Activated CD8-positive, alpha-beta memory T cell treated with anti-CD3 and anti-CD28 coated beads for 24 hours (primary cell): ENCODE measurements at regions not wholly inside any gene's neighbourhood (a gene's known extent, or its start where the extent isn't known, plus 50 kb on each side); places are given as distances from the start of the nearest gene placed in this dataset.
"Not testable (repeated sequence)": the region's sequence is repeated elsewhere in the genome, so short reads cannot be mapped to it uniquely, and the experiment has no call there.

Experiments used
- DNase-seq: peaks from one replicate; pipeline ENCODE4 v3.0.0-alpha.2; 2020

DNA sequence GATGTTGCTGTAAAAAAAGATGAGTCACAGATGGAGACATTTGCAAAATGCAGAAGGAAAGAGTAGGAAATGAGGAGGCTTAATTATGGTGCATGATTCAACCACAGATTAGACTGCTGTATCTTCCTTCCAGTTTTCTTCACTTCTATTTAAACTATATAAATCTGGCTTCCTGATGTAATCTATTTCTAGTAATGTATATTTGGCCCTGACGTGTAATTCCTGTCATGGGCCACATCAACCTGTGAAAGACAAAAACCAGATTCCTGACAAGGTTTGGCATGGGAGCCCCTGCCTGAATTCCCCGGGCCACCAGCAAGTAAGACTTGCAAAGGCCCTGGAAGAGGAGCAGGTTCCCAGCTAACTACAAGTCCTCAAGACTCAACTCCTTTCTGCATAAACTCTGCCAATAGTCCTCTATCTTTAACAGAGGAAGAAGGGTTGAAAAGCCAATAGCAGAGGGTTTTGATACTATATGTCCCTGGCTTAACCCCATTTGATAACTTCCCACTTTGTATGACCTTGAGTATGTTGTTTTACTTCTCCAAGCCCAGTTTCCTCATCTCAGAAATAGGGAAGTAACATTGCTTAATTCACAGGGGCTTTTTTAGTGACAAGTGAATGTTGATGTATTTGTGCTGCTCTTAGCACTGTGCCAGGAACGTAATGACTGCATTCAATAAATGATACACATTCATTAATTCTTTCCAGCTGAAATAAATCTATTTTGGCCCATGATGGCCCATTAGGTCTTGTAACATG lies 172.7 kb downstream of the SPRY2 start:
- no peak for DNase-seq

DNA sequence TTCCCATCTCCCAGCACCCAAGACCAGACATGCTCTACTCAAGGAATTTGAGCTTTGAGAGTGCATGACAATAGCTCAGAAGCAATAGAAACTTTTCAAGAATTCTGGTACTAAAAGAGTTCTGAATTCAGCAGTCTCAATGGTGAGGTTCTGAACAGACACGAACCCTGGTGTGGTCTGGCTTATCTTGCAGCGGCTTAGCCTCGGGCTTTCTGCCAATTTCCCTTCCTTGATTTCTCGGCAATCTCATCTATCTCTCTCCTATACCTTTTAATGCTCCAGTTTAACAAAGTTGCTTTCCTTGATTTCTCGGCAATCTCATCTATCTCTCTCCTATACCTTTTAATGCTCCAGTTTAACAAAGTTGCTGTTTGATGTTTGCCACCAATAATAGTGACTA lies 174.6 kb downstream of the SPRY2 start:
- no peak for DNase-seq

DNA sequence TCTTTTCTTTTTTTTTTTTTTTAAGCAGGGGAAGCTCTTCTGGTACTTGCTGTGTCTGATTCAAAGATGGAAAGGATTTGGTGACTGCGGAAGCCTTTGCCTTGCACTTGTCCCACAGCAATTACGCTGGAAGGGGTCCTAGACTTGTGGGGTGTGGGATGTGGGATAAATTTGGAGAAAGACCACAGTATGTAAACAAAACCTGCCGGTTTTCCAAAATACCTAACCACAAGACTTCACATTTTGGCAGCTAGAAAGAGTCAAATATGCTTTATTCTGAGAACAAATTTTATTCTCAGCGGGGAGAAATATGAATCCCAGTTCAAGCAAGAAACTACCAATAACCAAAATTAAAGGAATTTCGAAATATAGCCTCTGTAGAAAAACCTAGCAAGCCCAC lies 176.5 kb downstream of the SPRY2 start:
- DNase-seq: no peak

DNA sequence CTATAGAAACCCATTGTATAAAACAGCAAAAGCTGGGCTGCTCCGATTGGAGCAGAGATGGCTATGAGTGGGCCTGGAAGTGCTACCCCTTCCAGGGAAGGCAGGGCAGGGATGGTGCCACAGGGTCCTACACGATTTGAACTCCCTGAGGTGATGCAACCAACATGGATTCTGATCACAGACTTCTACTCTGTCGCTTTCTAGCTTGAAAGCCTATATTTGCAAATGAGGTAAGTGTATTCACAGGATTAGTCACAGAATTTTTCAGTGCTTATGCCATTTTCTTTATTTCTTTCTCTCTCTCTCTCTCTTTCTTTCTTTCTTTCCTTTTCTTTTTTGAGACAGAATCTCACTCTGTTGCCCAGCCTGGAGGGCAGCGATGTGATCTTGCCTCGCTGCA lies 179.0 kb downstream of the SPRY2 start:
- no peak for DNase-seq

DNA sequence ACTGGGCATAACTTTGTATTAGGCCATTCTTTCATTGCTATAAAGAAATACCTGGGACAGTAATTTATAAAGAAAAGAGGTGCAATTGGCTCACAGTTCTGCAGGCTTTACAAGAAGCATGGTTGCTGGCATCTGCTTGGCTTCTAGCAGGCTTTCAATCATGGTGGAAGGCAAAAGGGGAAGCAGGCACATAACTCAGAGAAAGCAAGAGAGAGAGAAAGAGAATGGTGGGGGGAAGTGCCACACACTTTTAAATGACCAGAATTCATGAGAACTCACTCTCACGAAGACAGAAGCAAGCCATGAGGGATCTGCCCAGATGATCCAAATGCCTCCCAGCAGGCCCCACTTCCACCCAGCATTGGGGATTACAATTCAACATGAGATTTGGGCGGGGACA lies 179.7 kb downstream of the SPRY2 start:
- DNase-seq: no peak

DNA sequence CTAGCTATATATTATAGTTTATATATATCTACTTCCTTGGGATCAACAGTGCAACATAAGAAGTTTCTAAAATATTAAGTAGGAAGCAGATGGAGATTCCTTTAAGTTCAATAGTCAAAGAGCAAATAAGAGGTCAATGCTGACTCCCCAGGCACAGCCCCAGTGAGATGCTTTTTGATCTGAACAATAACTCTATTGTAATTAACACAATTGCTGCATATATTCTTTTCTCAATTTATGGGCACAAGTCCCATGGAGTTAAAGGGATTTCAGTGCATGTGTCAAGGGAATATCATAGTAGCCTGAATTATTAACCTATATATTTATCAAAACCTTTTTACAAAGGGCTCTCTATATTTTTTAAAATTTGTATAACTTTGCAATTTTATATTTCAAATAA lies 180.8 kb downstream of the SPRY2 start:
- no peak for DNase-seq

DNA sequence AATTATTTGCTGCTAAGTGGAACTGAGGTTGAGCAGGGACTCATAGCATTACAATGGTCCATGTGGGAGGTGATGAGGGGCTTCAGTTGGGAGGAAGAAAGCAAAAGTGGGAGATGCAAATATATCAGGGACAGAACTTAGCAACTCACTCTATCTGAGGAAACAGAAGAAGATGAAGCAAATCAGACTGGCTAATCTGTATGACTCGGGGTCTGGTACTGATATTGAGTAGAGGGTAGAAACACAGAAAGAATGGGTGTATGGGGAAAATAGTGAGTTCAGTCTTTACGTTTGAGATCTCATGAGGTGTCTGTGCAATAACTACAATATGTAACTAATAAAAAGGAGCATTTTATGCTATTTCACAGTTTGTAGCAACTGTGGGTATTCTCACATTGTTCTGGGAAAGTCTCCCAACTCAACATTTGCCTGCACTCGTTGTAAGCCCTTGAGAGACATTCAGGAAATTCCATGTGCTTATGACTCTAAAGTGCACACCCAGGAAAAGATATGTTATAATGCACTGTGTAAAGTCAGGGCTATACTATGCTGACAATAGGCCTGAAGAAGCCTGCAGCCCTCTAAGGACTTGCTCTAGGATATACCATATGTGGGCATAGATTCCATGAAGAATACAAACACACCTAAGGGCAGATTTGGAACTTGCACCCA lies 183.5 kb downstream of the SPRY2 start:
- no peak for DNase-seq

DNA sequence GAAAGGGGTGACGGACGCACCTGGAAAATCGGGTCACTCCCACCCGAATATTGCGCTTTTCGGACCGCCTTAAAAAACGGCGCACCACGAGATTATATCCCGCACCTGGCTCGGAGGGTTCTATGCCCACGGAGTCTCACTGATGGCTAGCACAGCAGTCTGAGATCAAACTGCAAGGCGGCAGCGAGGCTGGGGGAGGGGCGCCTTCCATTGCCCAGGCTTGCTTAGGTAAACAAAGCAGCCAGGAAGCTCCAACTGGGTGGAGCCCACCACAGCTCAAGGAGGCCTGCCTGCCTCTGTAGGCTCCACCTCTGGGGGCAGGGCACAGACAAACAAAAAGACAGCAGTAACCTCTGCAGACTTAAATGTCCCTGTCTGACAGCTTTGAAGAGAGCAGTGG lies 188.8 kb downstream of the SPRY2 start:
- DNase-seq: not testable (repeated sequence)

DNA sequence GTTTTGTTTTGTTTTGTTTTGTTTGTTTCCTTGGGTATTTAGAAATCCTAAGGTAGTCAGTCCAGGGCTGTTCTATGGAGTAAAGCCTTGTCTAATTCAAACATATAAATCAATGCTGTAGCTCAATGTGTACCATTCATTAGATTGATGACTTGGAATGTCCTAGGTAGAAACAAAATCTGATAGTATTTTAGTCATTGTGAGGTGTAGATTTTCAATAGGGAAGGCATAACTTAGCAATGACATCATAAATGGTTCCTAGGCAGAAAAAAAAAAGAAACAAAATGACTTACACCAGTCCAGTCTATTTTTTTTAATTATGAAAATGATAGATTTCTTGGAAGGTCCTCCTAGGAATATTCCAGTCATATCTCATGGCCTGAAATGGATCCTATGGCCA lies 189.9 kb downstream of the SPRY2 start:
- no peak for DNase-seq

DNA sequence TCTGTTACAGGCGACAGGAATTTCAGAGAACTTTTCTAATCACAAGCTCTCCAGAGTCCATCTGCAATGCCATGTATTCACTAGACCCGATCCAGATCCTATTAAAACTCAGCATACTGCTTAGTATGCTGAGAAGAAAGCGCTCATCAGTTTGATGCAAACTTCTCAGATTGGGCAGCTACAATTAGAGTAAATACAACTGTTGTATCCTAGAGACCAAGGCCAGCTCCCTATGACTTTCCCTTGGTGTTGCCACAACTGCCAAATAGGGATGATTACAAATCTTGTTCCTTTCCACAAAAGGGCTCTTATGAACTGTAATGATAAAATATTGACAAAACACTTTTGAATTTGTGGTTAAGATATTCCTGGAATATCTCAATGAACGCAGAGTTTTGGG lies 191.2 kb downstream of the SPRY2 start:
- no peak for DNase-seq

DNA sequence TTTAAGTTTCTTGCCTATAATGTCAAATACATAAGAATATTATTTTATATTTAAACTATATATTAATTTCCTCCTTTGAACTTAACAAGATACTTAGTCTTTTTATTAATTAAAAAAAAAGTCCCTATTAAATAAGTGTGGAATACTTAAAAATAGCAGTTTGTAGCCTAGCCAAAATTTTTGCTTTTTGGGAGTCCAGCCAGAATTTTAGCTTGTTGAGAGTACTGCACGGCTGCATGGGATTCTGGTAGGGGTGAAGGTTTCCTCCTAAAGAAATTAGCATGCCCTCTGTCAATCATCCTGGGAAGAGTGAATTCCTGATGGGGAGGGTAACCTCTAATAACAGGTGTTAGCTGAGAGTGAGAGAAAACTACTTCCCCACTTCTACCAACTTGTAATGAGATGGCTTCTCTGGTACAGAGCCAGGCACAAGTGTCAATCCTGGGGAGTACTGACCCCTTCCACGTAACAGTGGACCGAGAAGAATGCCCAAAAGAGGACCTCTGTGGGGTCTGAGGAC lies 195.7 kb downstream of the SPRY2 start:
- no peak for DNase-seq

DNA sequence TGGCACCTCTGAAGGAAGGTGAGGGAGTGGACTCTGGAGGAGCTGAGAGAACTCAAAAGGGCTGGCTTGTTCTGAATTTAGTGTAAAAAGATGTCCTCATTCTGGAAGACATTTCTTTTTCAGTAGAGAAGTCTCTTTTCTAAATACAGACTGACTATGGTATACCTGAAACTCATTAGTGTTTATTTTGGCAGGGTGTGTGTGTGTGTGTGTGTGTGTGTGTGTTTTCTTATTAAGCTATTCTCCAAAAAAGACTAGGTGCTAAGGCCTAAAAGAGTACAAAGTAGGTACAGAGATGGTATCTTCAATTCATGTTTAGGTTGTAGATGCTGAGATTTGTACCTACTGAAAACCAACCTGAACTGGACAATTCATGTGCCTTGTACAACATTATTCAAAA lies 196.4 kb downstream of the SPRY2 start:
- DNase-seq: no peak

DNA sequence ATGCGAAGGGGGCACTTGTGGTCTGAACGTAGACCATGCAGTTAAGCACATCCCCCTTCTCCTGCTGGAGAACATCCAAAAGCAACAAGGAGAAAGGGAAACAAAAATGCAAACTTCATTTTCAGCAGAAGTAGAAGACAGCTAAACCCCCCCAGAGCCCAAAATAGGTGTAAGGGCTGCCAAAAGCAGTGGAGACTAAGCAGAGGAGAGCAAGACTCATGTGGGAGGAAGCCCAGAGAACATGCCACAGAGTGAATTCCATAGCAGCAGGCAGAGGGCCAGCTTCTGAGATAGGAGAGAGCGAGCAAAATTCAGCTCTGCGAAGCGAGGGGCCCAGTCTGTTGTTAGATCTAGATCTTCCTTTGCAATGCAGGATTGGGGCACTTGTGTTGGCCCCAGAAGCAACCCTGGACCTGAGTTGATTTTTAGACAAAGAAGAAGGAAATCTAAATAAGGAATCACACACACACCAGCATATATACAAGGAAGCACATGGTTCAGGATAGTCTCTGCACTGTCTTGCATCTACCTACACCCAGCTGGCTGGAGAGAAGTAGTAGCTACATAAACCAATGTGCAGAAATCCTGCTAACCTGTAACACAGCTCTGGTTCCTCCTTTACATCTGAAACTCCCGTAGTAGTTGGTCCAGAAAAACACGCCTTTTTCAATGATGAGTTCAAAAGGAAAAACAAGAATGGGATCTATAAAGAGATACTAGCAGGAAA lies 199.6 kb downstream of the SPRY2 start:
- DNase-seq: no peak

DNA sequence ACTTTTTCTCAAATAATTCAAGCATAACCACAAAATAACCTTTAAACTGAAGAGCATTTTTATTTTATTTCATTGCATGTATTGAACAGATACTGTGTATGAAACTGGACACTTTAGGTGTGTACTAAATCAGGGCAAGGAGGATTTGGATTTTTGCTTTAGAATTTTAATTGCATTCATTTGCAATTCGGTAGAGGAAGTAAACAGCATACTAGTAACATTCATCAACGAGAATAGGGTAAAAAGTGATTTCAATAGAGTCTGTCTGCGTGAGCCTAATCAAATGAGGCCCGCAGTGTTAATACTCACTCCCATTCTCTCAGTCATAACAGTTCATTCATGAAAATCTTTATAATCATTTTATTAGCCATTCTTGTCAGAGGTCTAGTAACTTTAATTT lies 200.2 kb downstream of the SPRY2 start:
- DNase-seq: no peak

DNA sequence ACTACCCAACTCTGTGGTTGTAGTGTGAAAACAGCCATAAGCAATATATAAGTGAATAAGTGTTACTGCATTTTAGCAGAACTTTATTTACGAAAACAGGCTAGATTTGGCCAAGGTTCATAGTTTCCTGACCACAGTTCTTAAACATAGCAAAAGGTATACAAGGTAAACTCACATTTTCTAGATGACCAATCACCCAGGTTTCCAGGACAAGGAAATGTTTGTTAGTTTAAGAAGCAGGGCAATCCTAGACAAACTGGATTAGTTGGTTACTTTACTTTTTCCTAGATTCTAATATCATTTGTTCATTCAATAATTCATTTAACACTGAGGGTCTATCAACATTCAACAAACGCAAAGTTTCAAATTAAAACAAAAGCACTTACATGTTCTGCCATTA lies 201.7 kb downstream of the SPRY2 start:
- no peak for DNase-seq

DNA sequence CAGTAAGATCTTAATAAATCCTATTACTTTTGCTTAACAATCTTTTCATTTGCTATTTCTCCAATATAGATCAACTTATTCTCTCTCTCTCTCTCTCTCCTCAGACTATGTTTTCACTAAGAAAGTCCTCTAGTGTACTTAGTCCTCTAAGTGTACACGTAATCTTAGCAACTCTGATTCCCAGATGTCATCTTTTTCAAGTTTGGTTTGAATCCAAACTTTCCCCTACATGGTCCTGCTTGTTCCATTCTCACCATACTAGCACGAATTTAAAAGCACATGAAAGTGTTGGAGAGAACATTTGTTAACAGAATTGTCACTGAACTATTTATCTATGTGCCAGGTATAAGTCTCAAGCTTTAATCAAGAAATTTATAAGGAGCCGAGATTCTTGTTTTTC lies 202.9 kb downstream of the SPRY2 start:
- DNase-seq: no peak

DNA sequence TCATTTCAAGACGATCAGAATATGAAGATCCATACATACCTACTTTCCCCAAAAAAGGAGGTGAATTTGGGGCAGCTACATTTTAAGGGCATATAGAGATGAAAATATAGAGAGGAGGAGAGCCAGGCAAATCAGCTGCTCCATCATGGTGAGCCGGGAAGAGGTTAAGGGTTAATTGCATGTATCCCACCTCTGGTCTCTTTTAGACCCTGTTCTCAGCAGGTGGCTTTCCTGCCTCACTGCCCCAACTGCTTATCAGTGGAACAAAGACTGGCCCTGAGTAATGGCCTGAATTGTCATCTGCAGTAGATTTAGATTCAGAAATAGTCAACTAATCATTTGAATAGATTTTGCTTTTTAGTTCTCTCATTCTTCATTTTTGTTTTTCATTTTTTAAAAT lies 206.6 kb downstream of the SPRY2 start:
- no peak for DNase-seq

DNA sequence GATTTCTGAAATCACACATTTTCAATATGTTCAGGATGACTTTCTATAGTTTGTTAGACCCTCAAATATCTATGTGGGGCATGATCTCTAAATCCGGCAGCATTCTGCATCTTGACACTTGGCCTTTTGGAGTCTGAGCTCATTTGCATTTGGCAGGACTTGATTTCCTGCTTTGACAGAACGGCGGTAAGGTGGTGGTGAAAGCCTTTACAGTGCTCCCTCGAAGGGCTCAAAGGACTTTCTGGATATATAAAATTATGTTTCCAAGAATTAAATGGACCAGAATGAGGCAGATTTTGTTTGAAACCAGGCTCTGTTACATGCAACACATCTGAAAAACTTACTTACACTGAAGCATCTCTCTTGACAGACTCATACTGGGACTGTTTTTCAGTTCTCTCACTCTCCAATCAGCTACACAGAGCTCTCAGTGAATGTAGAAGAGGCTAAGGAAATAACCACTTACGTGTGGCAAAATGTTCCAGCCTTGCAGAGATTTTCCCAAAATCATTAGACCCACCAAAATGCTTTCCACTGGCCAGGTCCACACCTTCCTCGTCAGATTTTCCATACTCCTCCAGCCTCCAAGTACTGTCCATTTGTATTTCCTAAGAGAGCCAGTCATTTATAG lies 207.2 kb downstream of the SPRY2 start:
- no peak for DNase-seq

DNA sequence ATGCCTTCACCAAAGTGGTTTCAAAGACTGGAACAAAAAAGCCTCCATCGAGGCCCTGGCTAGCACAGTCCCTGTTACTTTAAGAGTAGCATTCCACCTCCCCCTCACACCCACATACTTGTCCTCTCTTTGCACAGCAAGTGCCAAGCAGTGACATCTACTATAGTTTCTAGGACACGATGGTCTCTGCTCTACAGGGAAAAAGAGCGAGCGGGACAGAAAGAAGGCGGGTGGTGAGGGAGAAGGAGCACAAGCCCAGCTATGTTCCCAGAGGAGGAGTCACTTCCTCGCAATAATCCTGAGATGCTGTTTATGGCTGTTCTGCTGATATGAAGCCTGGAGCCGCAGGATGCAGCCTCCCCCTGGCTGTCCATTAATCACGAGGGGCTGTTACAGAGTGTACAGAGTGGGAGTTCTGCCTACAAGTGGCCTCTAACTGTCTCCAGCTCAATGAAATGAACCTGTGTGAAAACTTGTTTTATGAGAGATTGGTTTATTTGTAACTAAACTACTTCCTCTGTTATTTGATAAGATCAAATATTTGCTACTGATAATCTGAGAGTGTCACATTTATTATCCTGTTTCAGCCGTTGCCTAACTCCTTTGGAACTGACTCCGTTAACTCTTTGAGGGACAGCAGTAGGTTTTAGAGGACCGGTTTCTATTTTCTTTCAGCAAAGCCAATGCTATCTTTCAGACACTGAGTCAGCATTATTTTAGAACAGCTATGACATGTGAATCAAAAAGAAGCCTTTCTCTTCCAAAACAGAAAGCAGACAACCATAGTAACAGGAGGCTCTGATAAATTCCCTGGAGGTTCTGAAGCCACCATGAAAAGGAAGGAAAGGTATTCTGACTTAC lies 208.0 kb downstream of the SPRY2 start:
- DNase-seq: no peak

DNA sequence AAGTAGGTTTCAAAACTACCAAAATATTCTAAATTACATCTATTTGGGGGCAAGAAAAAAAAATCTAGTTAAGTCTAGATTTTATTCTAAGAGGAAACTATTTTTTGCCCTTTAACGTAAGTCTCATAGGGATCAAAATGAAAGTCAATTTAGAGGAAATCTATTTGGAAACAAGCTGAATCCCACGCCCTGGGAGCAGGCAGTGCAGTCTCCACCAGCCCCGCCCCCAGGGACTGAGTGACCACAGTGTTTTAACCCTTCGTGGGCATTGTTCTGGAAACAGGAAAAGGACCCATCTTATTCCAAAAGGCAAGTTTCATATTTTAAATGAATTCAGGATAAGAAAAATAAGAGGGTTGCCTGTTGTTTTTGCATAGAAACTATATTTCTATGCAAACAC lies 209.7 kb downstream of the SPRY2 start:
- no peak for DNase-seq

DNA sequence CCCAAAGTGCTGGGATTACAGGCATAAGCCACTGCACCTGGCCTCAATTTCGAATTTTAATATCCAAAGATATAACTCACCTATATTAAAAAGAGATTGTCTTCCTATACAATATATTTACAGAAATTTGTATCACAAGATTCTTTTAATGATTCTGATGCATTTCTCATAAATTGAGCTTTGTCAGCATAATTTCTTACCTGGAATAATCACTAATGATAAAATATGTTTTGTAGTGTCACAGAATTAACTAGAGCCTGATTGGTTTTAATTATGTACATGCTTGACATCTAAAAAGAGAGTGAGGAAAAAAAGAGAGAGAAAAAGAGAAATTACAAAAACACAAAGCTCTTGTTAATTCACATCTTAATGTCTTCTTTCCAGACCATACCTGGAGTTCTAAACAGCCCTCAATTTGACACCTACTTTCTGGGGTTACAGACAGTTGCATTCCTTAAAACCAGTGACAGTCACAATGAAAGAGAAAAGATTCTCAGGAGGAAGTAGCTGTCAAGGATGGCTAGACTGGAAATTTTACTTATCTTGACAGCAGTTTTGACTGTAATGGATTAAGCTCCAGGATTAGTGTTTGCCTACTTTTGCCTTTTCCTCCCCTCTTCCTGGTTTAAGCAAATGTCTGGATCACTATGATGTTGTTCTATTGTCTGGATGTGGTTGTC lies 214.4 kb downstream of the SPRY2 start:
- DNase-seq: no peak

DNA sequence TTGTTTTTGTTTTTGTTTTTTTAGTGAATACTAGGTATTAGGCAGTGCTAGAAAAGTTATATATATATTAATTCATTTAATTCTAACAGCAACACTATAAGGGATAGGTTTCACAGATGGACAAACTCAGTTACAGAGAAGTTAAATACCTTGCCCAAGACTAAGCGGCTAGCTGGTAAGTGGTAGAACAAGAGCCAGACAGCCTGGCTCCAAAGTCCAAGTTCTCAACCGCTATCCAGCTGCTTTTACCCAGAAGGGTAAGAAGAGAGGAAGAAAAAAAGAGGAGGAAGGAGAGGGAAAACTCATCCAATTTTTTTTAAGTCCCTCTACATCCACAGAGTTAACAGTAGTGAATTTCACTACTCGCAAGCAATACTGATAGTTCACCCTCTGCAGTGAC lies 217.0 kb downstream of the SPRY2 start:
- DNase-seq: no peak
